AG09309 (cell line): ENCODE measurements at regions not wholly inside any gene's neighbourhood (a gene's known extent, or its start where the extent isn't known, plus 50 kb on each side); places are given as distances from the start of the nearest gene placed in this dataset.

ENCODE experiments used
- DNase-seq: peaks from one replicate; pipeline ENCODE4 v3.0.0-alpha.2; 2010; ENCODE audit warnings: low read depth
- H3K4me3 ChIP-seq: 2 replicates; pipeline ENCODE4 v1.5.1; 2011; ENCODE audit warnings: mild to moderate bottlenecking, low read depth, low read length, moderate library complexity; ENCODE audit not compliant: control insufficient read depth
- TF ChIP-seq, protein P1 (sequence below): IDR thresholded peaks from 2 replicates; pipeline ENCODE4 v1.5.1; 2011; ENCODE audit warnings: mild to moderate bottlenecking, low read depth, low read length, inconsistent platforms; ENCODE audit not compliant: insufficient read depth, control insufficient read depth; ENCODE audit errors: missing control alignments

- TF ChIP-seq, protein P1, sequence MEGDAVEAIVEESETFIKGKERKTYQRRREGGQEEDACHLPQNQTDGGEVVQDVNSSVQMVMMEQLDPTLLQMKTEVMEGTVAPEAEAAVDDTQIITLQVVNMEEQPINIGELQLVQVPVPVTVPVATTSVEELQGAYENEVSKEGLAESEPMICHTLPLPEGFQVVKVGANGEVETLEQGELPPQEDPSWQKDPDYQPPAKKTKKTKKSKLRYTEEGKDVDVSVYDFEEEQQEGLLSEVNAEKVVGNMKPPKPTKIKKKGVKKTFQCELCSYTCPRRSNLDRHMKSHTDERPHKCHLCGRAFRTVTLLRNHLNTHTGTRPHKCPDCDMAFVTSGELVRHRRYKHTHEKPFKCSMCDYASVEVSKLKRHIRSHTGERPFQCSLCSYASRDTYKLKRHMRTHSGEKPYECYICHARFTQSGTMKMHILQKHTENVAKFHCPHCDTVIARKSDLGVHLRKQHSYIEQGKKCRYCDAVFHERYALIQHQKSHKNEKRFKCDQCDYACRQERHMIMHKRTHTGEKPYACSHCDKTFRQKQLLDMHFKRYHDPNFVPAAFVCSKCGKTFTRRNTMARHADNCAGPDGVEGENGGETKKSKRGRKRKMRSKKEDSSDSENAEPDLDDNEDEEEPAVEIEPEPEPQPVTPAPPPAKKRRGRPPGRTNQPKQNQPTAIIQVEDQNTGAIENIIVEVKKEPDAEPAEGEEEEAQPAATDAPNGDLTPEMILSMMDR, result no peak
- DNase-seq, result no peak
- no peak overlapping the region for H3K4me3 ChIP-seq
Observed at GRCh38 chr12:90086281-90086680, 377.6 kb upstream of the ATP2B1 start.

DNA sequence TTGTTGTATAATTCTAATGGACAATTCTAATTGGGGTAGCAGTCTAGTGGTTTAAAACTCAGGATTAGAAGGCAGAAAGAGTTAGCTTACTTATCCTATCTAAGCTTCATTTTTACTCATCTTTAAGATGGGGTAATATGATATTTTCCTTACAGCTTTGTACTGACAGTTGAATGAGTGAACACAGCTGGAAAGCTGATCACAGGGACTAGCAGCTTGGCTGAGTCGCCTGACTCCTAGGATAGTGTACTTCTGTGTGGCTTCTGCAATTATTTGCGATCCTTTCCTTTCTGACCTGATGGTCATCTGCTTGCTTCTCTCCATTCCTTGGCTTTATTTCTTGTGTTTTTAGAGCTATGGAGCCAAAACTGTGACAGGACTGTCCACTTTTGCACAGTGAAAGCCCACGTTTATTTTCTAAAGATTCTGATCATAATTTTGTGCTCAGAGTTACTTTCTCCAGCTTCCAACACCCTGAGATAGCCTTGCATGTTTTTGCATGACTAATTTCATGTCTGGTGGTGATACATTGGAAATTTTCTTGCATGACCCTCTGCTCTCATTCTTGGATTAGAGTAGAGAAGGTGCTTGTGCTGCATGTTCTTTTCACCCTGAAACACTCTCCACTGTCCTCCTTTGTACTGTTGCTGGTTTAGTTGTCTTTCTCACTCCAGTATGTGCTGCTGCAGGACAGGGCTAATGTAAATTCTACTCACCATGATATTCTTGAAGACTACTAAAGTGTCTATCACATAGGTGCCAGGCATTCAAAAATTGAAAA lies 377.0 kb upstream of the ATP2B1 start:
- DNase-seq, result no peak
- TF ChIP-seq, protein P1, result no peak
- no peak overlapping the region for H3K4me3 ChIP-seq

DNA sequence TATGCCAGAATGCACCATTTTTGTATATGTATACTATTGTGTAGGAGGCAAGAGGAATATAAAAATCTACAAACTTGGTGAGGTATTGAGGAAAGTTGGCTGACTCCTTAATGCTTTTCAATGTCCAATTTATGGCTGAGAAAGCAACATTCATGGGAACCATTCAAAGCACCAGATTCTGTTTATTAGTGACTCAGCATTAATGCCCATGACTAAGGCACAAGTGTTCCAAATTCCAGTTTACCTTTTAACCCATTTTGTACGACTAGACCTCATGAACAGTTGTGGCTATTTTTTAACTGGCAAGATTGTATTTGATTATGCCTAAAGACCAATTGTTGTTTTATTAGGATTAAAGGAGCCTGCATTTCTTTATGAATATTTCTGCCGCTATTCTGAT lies 375.4 kb upstream of the ATP2B1 start:
- TF ChIP-seq, protein P1, result no peak
- H3K4me3 ChIP-seq, result no peak overlapping the region
- DNase-seq, result no peak

DNA sequence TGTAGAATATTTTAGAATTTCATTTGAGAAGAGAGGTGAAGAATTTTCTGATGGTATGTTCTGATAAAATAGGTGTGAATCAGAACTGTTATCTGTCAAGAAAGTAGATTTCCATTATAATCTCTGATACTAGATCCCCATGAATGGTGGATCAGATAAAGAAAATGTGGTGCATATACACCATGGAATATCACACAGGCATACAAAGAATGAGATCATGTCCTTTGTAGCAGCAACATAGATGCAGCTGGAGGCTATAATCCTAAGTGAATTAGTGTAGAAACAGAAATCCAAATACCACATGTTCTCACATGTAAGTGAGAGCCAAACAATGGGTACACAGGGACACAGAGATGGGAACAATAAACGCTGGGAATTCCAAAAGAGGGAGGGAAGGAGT lies 372.0 kb upstream of the ATP2B1 start:
- H3K4me3 ChIP-seq, result no peak overlapping the region
- TF ChIP-seq, protein P1, result no peak
- DNase-seq, result no peak

GRCh38 chr12:90079529-90080210 lies 371.0 kb upstream of the ATP2B1 start:
- no peak for DNase-seq
- TF ChIP-seq, protein P1, result no peak
- H3K4me3 ChIP-seq, result no peak overlapping the region

DNA sequence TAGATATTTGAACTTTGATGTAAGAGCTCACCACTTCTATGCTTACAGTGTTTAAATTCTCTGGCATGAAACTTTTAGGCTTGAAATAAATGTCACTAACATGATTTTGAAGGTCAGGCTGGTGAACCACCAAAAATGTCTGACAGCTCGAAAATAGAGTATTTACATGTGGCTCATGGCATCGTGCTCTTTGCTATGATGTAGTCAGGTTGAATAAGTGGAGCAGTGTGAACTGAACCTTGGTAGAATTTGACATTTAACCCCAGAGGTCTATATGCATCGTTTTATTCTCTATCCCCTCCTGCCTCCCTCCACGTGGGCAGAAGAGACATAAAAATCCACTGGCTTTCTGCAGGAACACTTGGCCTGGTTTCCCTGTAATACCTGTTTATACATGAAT lies 369.7 kb upstream of the ATP2B1 start:
- TF ChIP-seq, protein P1, result no peak
- H3K4me3 ChIP-seq, result no peak overlapping the region
- DNase-seq, result no peak

- TF ChIP-seq, protein P1, result no peak
- H3K4me3 ChIP-seq, result no peak overlapping the region
- no peak for DNase-seq
Observed at GRCh38 chr12:90077756-90078155, 369.1 kb upstream of the ATP2B1 start.
